KBM-7 (cell line): ENCODE measurements at regions not wholly inside any gene's neighbourhood (a gene's known extent, or its start where the extent isn't known, plus 50 kb on each side); places are given as distances from the start of the nearest gene placed in this dataset.

Experiments used
- DNase-seq: peaks from one replicate; pipeline ENCODE4 v3.0.0-alpha.2; 2015
- in situ Hi-C: fragments of 300-500 bp; cut with MboI; formaldehyde crosslinking; loops from 2 replicates; pipeline ENCODE4 v1.14.3; 2020; ENCODE audit warnings: low sequenced_read_pairs, low pct_unique_long_range_greater_than_20kb, mixed read lengths

- DNase-seq: no peak
- in situ Hi-C loops: no loop called here
These were observed 117.4 kb upstream of the PRDM1 start for GRCh38 chr6:105968603-105969333.

- in situ Hi-C loops: no loop called here
- DNase-seq: no peak
These were observed 118.1 kb upstream of the PRDM1 start for GRCh38 chr6:105967917-105968602.

- no peak for DNase-seq
- in situ Hi-C loops: no loop called here
These were observed 119.7 kb upstream of the PRDM1 start for GRCh38 chr6:105966481-105966880.

GRCh38 chr6:105964979-105965760, 121.0 kb upstream of the PRDM1 start:
- DNase-seq: no peak
- in situ Hi-C loops: no loop called here

GRCh38 chr6:105954148-105954547, 132.0 kb upstream of the PRDM1 start:
- in situ Hi-C loops: no loop called here
- no peak for DNase-seq

- in situ Hi-C loops: no loop called here
- peak; percentile 71 for DNase-seq
These were observed 133.1 kb upstream of the PRDM1 start for GRCh38 chr6:105952772-105953690.

- DNase-seq: no peak
- in situ Hi-C loops: no loop called here
These were observed 133.8 kb upstream of the PRDM1 start for GRCh38 chr6:105952326-105952725.

- in situ Hi-C loops: no loop called here
- no peak for DNase-seq
These were observed 134.8 kb upstream of the PRDM1 start for GRCh38 chr6:105951322-105951721.

- peak; percentile 48 for DNase-seq
- in situ Hi-C loops: no loop called here
These were observed 136.3 kb upstream of the PRDM1 start for GRCh38 chr6:105949869-105950268.

- in situ Hi-C loops: no loop called here
- DNase-seq: no peak
These were observed 142.6 kb upstream of the PRDM1 start for GRCh38 chr6:105943514-105943913.

- DNase-seq: no peak
- in situ Hi-C loops: no loop called here
These were observed 144.3 kb upstream of the PRDM1 start for GRCh38 chr6:105941621-105942412.

- in situ Hi-C loops: no loop called here
- no peak for DNase-seq
These were observed 145.1 kb upstream of the PRDM1 start for GRCh38 chr6:105940990-105941389.

GRCh38 chr6:105936972-105937371, 149.2 kb upstream of the PRDM1 start:
- in situ Hi-C loops: no loop called here
- DNase-seq: no peak

- no peak for DNase-seq
- in situ Hi-C loops: no loop called here
These were observed 150.7 kb upstream of the PRDM1 start for GRCh38 chr6:105935416-105935815.

- no peak for DNase-seq
- in situ Hi-C loops: no loop called here
These were observed 151.4 kb upstream of the PRDM1 start for GRCh38 chr6:105934708-105935107.

GRCh38 chr6:105932440-105932839, 153.7 kb upstream of the PRDM1 start:
- in situ Hi-C loops: no loop called here
- DNase-seq: no peak

GRCh38 chr6:105929626-105930025, 156.5 kb upstream of the PRDM1 start:
- in situ Hi-C loops: no loop called here
- no peak for DNase-seq

- DNase-seq: no peak
- in situ Hi-C loops: no loop called here
These were observed 159.8 kb upstream of the PRDM1 start for GRCh38 chr6:105926318-105926717.
